ENCODE measurements at regions not wholly inside any gene's neighbourhood (a gene's known extent, or its start where the extent isn't known, plus 50 kb on each side); places are given as distances from the start of the nearest gene placed in this dataset.

GRCh38 chr7:51860305-51860704 is 543.7 kb upstream of the COBL start:
- no peak for TF ChIP-seq CTCF (IDR thresholded peaks at IDR 0.05)
- no peak for TF ChIP-seq POLR2AphosphoS5 (IDR thresholded peaks at IDR 0.05)
- no peak for TF ChIP-seq POLR2A (IDR thresholded peaks at IDR 0.05)
